ENCODE measurements at regions not wholly inside any gene's neighbourhood (a gene's known extent, or its start where the extent isn't known, plus 50 kb on each side); places are given as distances from the start of the nearest gene placed in this dataset.

- TF ChIP-seq ZBTB40 (IDR thresholded peaks at IDR 0.05) (no peak), ZBTB40 (CRISPR knock-in tag; IDR thresholded peaks at IDR 0.05) (no peak), RNF2 (conservative IDR thresholded peaks at IDR 0.05; ENCODE audit: low read depth) (no peak), ZBTB14 (CRISPR knock-in tag; IDR thresholded peaks at IDR 0.05) (no peak), TEAD2 (CRISPR knock-in tag; IDR thresholded peaks at IDR 0.05) (no peak), GATAD2A (CRISPR knock-in tag; IDR thresholded peaks at IDR 0.05) (no peak), ZC3H13 (CRISPR knock-in tag; IDR thresholded peaks at IDR 0.05) (no peak), SAFB2 (CRISPR knock-in tag; IDR thresholded peaks at IDR 0.05; ENCODE audit: borderline replicate concordance, low read depth) (no peak), THAP11 (CRISPR knock-in tag; IDR thresholded peaks at IDR 0.05) (no peak)
These were observed 412.8 kb downstream of the KIF2B start (continued) for GRCh38 chr17:54235571-54235970.
